KMS-11 (cell line): ENCODE measurements at regions not wholly inside any gene's neighbourhood (a gene's known extent, or its start where the extent isn't known, plus 50 kb on each side); places are given as distances from the start of the nearest gene placed in this dataset.
"Not testable (repeated sequence)": the region's sequence is repeated elsewhere in the genome, so short reads cannot be mapped to it uniquely, and the experiment has no call there.

Source experiments
- H2AFZ ChIP-seq: fragments of 200-600 bp; sonication (generic); 2 replicates; pipeline ENCODE4 v1.6.1; 2016; ENCODE audit warnings: antibody characterized with exemption, mixed run types, low read depth
- H3K27ac ChIP-seq: fragments of 200-600 bp; sonication (generic); 2 replicates; pipeline ENCODE4 v1.6.1; 2016; ENCODE audit warnings: mild to moderate bottlenecking, mixed run types
- H3K27me3 ChIP-seq: fragments of 200-600 bp; sonication (generic); 2 replicates; pipeline ENCODE4 v1.6.1; 2017; ENCODE audit warnings: mild to moderate bottlenecking, low read depth, mixed run types, moderate library complexity; ENCODE audit not compliant: insufficient read depth
- H3K36me3 ChIP-seq: fragments of 200-600 bp; sonication (generic); 2 replicates; pipeline ENCODE4 v1.6.1; 2017; ENCODE audit warnings: mild to moderate bottlenecking, mixed run types; ENCODE audit not compliant: insufficient read depth
- H3K4me1 ChIP-seq: fragments of 200-600 bp; sonication (generic); 2 replicates; pipeline ENCODE4 v1.6.1; 2016; ENCODE audit warnings: mild to moderate bottlenecking, low read depth, mixed run types; ENCODE audit not compliant: poor library complexity, severe bottlenecking
- H3K4me2 ChIP-seq: fragments of 200-600 bp; sonication (generic); 2 replicates; pipeline ENCODE4 v1.7.0; 2016; ENCODE audit warnings: mild to moderate bottlenecking, mixed run types
- H3K4me3 ChIP-seq: fragments of 200-600 bp; sonication (generic); IDR thresholded peaks from 2 replicates; pipeline ENCODE4 v1.6.1; 2017; ENCODE audit warnings: low read depth, low read length, mixed read lengths; ENCODE audit not compliant: insufficient read depth
- H3K79me2 ChIP-seq: fragments of 200-600 bp; sonication (generic); 2 replicates; pipeline ENCODE4 v1.6.1; 2016; ENCODE audit warnings: low read depth, mixed run types; ENCODE audit not compliant: insufficient read depth
- H3K9ac ChIP-seq: fragments of 200-600 bp; sonication (generic); 2 replicates; pipeline ENCODE4 v1.6.1; 2016; ENCODE audit warnings: mild to moderate bottlenecking, mixed run types
- H4K20me1 ChIP-seq: fragments of 200-600 bp; sonication (generic); 2 replicates; pipeline ENCODE4 v1.6.1; 2016; ENCODE audit warnings: mild to moderate bottlenecking, mixed run types; ENCODE audit not compliant: insufficient read depth
- TF ChIP-seq, protein P1 (sequence below): fragments of 200-600 bp; sonication (generic); conservative IDR thresholded peaks from 2 replicates; pipeline ENCODE4 v1.6.1; 2017; ENCODE audit warnings: low read depth, mild to moderate bottlenecking, antibody characterized with exemption, low read length, moderate library complexity, mixed read lengths

DNA sequence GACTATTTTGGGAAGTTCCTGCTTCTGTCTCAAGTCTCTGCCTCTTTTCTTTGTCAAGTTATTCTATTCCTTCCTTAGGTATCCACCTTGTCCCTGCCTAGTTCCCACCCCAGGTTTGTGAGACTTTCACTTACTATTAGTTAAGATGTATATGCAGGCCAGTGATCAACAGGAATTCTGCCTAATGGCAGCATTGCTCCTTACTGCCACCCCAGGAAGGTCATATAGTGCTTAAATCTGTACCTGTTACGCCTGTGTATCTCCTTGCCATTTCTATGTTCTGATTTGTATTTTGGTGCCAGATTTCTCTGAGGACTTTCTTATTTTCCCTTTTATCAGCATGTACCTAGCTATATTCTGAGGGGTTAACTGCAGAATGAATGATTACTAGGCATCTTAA lies 746.0 kb upstream of the TMEFF2 start:
- Histone ChIP-seq H4K20me1 (no peaks in the 10 kb centered on the region), H3K36me3 (no peaks in the 10 kb centered on the region), H3K9ac (no peak overlapping the region), H3K4me2 (no peak overlapping the region), H3K4me1 (no peaks in the 10 kb centered on the region), H3K27ac (no peak overlapping the region), H2AFZ (no peak overlapping the region), H3K79me2 (no peaks in the 10 kb centered on the region), H3K4me3 (no peak overlapping the region), H3K27me3 (no peaks in the 10 kb centered on the region)
- TF ChIP-seq, protein P1, sequence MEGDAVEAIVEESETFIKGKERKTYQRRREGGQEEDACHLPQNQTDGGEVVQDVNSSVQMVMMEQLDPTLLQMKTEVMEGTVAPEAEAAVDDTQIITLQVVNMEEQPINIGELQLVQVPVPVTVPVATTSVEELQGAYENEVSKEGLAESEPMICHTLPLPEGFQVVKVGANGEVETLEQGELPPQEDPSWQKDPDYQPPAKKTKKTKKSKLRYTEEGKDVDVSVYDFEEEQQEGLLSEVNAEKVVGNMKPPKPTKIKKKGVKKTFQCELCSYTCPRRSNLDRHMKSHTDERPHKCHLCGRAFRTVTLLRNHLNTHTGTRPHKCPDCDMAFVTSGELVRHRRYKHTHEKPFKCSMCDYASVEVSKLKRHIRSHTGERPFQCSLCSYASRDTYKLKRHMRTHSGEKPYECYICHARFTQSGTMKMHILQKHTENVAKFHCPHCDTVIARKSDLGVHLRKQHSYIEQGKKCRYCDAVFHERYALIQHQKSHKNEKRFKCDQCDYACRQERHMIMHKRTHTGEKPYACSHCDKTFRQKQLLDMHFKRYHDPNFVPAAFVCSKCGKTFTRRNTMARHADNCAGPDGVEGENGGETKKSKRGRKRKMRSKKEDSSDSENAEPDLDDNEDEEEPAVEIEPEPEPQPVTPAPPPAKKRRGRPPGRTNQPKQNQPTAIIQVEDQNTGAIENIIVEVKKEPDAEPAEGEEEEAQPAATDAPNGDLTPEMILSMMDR, result no peak

DNA sequence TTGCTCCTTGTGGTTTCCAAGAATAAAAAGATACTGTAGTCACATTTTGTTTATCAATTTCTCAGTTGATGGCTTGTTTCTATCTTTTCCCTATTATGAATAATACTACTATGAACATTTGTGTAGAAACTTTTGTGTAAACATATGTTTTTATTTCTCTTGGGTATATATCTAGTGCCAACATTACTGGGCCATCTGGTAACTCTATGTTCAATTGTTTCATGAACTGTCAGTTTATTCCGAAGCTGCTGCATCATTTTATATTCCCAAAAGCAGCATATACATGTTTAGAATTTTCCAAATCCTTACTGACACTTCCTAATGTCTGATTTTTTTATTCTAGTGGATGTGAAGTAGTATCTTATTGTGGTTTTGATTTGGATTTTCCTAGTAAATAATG lies 737.6 kb upstream of the TMEFF2 start:
- TF ChIP-seq, protein P1, result no peak
- Histone ChIP-seq H3K4me3 (no peak overlapping the region), H3K4me2 (no peak overlapping the region), H3K9ac (no peak overlapping the region), H3K79me2 (no peaks in the 10 kb centered on the region), H3K27me3 (no peaks in the 10 kb centered on the region), H3K36me3 (no peaks in the 10 kb centered on the region), H3K27ac (no peak overlapping the region), H3K4me1 (peaks cover 6% of the 10 kb centered on the region), H4K20me1 (no peaks in the 10 kb centered on the region), H2AFZ (no peak overlapping the region)

DNA sequence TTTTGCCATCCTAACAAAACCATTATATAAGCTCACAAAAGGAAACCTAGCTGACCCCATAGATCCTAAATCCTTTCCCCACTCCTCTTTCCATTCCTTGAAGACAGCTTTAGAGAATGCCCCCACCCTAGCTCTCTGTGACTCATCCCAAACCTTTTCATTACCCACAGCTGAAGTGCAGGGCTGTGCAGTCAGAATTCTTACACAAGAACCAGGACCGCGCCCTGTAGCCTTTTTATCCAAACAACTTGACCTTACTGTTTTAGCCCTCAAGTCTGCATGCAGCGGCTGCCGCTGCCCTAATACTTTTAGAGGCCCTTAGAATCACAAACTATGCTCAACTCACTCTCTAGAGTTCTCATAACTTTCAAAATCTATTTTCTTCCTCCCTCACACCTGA lies 726.9 kb upstream of the TMEFF2 start:
- not testable (repeated sequence) for H3K36me3 ChIP-seq, H2AFZ ChIP-seq, H3K27ac ChIP-seq, H3K27me3 ChIP-seq, H3K4me1 ChIP-seq, H3K79me2 ChIP-seq, H3K4me2 ChIP-seq, H4K20me1 ChIP-seq, H3K9ac ChIP-seq, H3K4me3 ChIP-seq

DNA sequence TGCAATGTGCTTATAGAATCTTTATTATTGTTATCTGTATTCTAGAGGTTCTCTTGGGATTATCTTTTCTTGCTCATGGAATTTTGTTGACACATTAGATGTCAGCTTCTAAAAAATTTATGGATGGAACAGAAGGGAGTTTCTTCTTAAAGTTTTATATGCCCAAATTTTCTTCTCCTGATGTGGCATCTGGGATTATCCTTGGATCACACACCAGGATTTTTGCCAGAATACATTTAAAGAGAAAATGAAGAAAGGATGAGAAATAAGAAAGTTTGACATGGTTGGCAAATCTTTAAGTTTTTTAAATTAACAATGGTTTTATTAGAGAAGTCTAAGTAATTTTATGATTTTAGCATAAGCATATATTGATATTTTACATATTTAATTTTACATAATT lies 706.7 kb upstream of the TMEFF2 start:
- no peaks in the 10 kb centered on the region for H3K36me3 ChIP-seq
- H3K4me2 ChIP-seq, result no peak overlapping the region
- H4K20me1 ChIP-seq, result no peaks in the 10 kb centered on the region
- TF ChIP-seq, protein P1, result no peak
- H3K27me3 ChIP-seq, result no peaks in the 10 kb centered on the region
- H2AFZ ChIP-seq, result no peak overlapping the region
- H3K4me3 ChIP-seq, result no peak overlapping the region
- H3K9ac ChIP-seq, result no peak overlapping the region
- no peak overlapping the region for H3K27ac ChIP-seq
- no peaks in the 10 kb centered on the region for H3K4me1 ChIP-seq
- no peaks in the 10 kb centered on the region for H3K79me2 ChIP-seq

DNA sequence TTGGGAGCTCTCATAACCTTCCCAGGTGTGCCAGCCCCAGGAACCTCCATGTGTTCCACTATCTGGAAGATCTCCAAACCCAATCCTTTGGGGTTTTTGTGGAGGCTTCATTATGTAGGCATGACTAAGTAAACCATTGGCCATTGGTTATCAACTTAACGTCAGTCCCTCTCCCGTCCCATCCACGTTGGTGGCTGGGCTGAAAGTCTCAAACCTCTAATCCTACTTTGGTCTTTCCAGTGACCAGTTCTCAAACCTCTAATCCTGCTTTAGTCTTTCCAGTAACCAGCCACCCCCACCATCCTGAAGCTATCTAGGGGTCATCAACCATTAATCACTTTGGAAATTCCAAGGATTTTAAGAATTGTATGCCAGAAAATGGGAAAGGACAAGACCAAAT lies 704.7 kb upstream of the TMEFF2 start:
- H2AFZ ChIP-seq, result no peak overlapping the region
- H3K4me3 ChIP-seq, result no peak overlapping the region
- no peaks in the 10 kb centered on the region for H3K79me2 ChIP-seq
- H3K36me3 ChIP-seq, result no peaks in the 10 kb centered on the region
- H3K27me3 ChIP-seq, result no peaks in the 10 kb centered on the region
- TF ChIP-seq, protein P1, result no peak
- no peak overlapping the region for H3K27ac ChIP-seq
- H3K4me2 ChIP-seq, result no peak overlapping the region
- no peaks in the 10 kb centered on the region for H3K4me1 ChIP-seq
- H4K20me1 ChIP-seq, result no peaks in the 10 kb centered on the region
- no peak overlapping the region for H3K9ac ChIP-seq

DNA sequence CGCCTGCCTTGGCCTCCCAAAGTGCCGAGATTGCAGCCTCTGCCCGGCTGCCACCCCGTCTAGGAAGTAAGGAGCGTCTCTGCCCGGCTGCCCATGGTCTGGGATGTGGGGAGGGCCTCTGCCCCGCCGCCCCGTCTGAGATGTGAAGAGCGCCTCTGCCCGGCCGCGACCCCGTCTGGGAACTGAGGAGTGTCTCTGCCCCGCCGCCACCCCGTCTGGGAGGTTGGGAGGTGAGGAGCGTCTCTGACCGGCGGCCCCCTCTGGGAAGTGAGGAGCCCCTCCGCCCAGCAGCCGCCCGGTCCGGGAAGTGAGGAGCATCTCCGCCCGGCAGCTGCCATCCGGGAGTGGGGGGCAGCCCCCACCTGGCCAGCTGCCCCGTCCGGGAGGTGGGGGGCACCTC lies 699.2 kb upstream of the TMEFF2 start:
- not testable (repeated sequence) for H3K4me2 ChIP-seq, H4K20me1 ChIP-seq, H3K27ac ChIP-seq, H3K4me1 ChIP-seq, H3K4me3 ChIP-seq, H2AFZ ChIP-seq, H3K36me3 ChIP-seq, H3K27me3 ChIP-seq, H3K79me2 ChIP-seq, H3K9ac ChIP-seq
